NCI-H1694 treated with DMSO at 0.1 percent for 48 hours (cell line): ENCODE measurements at regions not wholly inside any gene's neighbourhood (a gene's known extent, or its start where the extent isn't known, plus 50 kb on each side); places are given as distances from the start of the nearest gene placed in this dataset.
"Not testable (repeated sequence)": the region's sequence is repeated elsewhere in the genome, so short reads cannot be mapped to it uniquely, and the experiment has no call there.

Experiments
- DNase-seq: peaks from one replicate; lab custom pipeline; 2025; lab: John Stamatoyannopoulos, UW

GRCh38 chr1:38758820-38759219 lies 100.8 kb downstream of the RRAGC start:
- DNase-seq = no peak

GRCh38 chr1:38746941-38747600 lies 112.5 kb downstream of the RRAGC start:
- no peak for DNase-seq

GRCh38 chr1:38746402-38746935 lies 113.1 kb downstream of the RRAGC start:
- DNase-seq = no peak

GRCh38 chr1:38745476-38746401 lies 113.8 kb downstream of the RRAGC start:
- DNase-seq = no peak

- DNase-seq = no peak
Measured at GRCh38 chr1:38744452-38745350, 114.9 kb downstream of the RRAGC start.

- no peak for DNase-seq
Measured at GRCh38 chr1:38743184-38743583, 116.4 kb downstream of the RRAGC start.

GRCh38 chr1:38741341-38741740 lies 118.2 kb downstream of the RRAGC start:
- DNase-seq = no peak

GRCh38 chr1:38740487-38740886 lies 119.1 kb downstream of the RRAGC start:
- no peak for DNase-seq

- no peak for DNase-seq
Measured at GRCh38 chr1:38738207-38738606, 121.4 kb downstream of the RRAGC start.

GRCh38 chr1:38736399-38736798 lies 123.2 kb downstream of the RRAGC start:
- DNase-seq = no peak

- DNase-seq = no peak
Measured at GRCh38 chr1:38735651-38736161, 123.9 kb downstream of the RRAGC start.

- no peak for DNase-seq
Measured at GRCh38 chr1:38733761-38734160, 125.8 kb downstream of the RRAGC start.

GRCh38 chr1:38730511-38731397 lies 128.8 kb downstream of the RRAGC start:
- DNase-seq = no peak

GRCh38 chr1:38728585-38728908 lies 131.0 kb downstream of the RRAGC start:
- no peak for DNase-seq

- peak; percentile 30 for DNase-seq
Measured at GRCh38 chr1:38727684-38728584, 131.6 kb downstream of the RRAGC start.

GRCh38 chr1:38725321-38725961 lies 134.1 kb downstream of the RRAGC start:
- DNase-seq = not testable (repeated sequence)

- no peak for DNase-seq
Measured at GRCh38 chr1:38724160-38725131, 135.1 kb downstream of the RRAGC start.

GRCh38 chr1:38721816-38722215 lies 137.8 kb downstream of the RRAGC start:
- DNase-seq = no peak
